GM12873 (cell line): ENCODE measurements at regions not wholly inside any gene's neighbourhood (a gene's known extent, or its start where the extent isn't known, plus 50 kb on each side); places are given as distances from the start of the nearest gene placed in this dataset.

Experiments used
- CTCF ChIP-seq: IDR thresholded peaks from 2 replicates; pipeline ENCODE4 v1.5.1; 2012; ENCODE audit warnings: low read depth, mild to moderate bottlenecking, moderate library complexity, low read length, control low read depth; ENCODE audit not compliant: insufficient read depth; ENCODE audit errors: missing control alignments

GRCh38 chr18:25001803-25002202 lies 350.2 kb downstream of the ZNF521 start:
- no peak for TF ChIP-seq CTCF

GRCh38 chr18:25005541-25006403 lies 346.2 kb downstream of the ZNF521 start:
- TF ChIP-seq CTCF = no peak

GRCh38 chr18:25010623-25011374 lies 341.2 kb downstream of the ZNF521 start:
- no peak for TF ChIP-seq CTCF
